NCI-H146 (cell line): ENCODE measurements at regions not wholly inside any gene's neighbourhood (a gene's known extent, or its start where the extent isn't known, plus 50 kb on each side); places are given as distances from the start of the nearest gene placed in this dataset.
A peak's percentile ranks its signal among the peaks of the same experiment; 100 is the strongest.

ENCODE experiments used
- DNase-seq: peaks from one replicate; lab custom pipeline; 2025; lab: John Stamatoyannopoulos, UW

GRCh38 chr9:89967527-89967926 is 362.7 kb downstream of the GADD45G start:
- DNase-seq: no peak

GRCh38 chr9:89969156-89969675 is 364.4 kb downstream of the GADD45G start:
- DNase-seq: peak; percentile 66

- DNase-seq: peak; percentile 21
Observed at GRCh38 chr9:89969881-89970639, 365.2 kb downstream of the GADD45G start.

- DNase-seq: no peak
Observed at GRCh38 chr9:89970701-89971100, 365.9 kb downstream of the GADD45G start.

GRCh38 chr9:89972535-89972934 is 367.7 kb downstream of the GADD45G start:
- DNase-seq: no peak

- no peak for DNase-seq
Observed at GRCh38 chr9:89974582-89974981, 369.8 kb downstream of the GADD45G start.

- DNase-seq: no peak
Observed at GRCh38 chr9:89975024-89975423, 370.2 kb downstream of the GADD45G start.

GRCh38 chr9:89975630-89976029 is 370.8 kb downstream of the GADD45G start:
- no peak for DNase-seq

GRCh38 chr9:89978185-89978584 is 373.4 kb downstream of the GADD45G start:
- peak; percentile 70 for DNase-seq

GRCh38 chr9:89980600-89980999 is 375.8 kb downstream of the GADD45G start:
- DNase-seq: peak; percentile 44

GRCh38 chr9:89982016-89982415 is 377.2 kb downstream of the GADD45G start:
- DNase-seq: no peak

- DNase-seq: no peak
Observed at GRCh38 chr9:89983411-89983810, 378.6 kb downstream of the GADD45G start.

GRCh38 chr9:89984214-89984613 is 379.4 kb downstream of the GADD45G start:
- no peak for DNase-seq

GRCh38 chr9:89985068-89985467 is 380.3 kb downstream of the GADD45G start:
- no peak for DNase-seq

- no peak for DNase-seq
Observed at GRCh38 chr9:89986190-89986589, 381.4 kb downstream of the GADD45G start.

- no peak for DNase-seq
Observed at GRCh38 chr9:89988458-89988857, 383.6 kb downstream of the GADD45G start.

- DNase-seq: peak; percentile 7
Observed at GRCh38 chr9:89991204-89991790, 386.5 kb downstream of the GADD45G start.

- DNase-seq: no peak
Observed at GRCh38 chr9:89992326-89993198, 387.8 kb downstream of the GADD45G start.

GRCh38 chr9:89993678-89994630 is 389.1 kb downstream of the GADD45G start:
- DNase-seq: peak; percentile 42

- DNase-seq: no peak
Observed at GRCh38 chr9:89994988-89995613, 390.3 kb downstream of the GADD45G start.

- DNase-seq: no peak
Observed at GRCh38 chr9:89996116-89996515, 391.3 kb downstream of the GADD45G start.
